H9 (cell line): ENCODE measurements at regions not wholly inside any gene's neighbourhood (a gene's known extent, or its start where the extent isn't known, plus 50 kb on each side); places are given as distances from the start of the nearest gene placed in this dataset.

ENCODE experiments used
- DNase-seq: peaks from one replicate; pipeline ENCODE4 v3.0.0-alpha.2; 2017
- H2AFZ ChIP-seq: one replicate; pipeline ENCODE4 v1.6.1; 2013; ENCODE audit warnings: mild to moderate bottlenecking, low read length, control low read depth, moderate library complexity
- H2AK5ac ChIP-seq: 2 replicates; pipeline ENCODE4 v1.6.1; 2013; ENCODE audit warnings: low read length, control low read depth, mixed read lengths; ENCODE audit not compliant: insufficient read length
- H2BK120ac ChIP-seq: one replicate; pipeline ENCODE4 v1.6.1; 2013; ENCODE audit warnings: low read depth, mild to moderate bottlenecking, low read length, control low read depth, inconsistent platforms; ENCODE audit not compliant: poor library complexity, severe bottlenecking
- H2BK12ac ChIP-seq: 2 replicates; pipeline ENCODE4 v1.6.1; 2013; ENCODE audit warnings: low read length, control low read depth, mixed read lengths, low read depth; ENCODE audit not compliant: insufficient read length
- H2BK15ac ChIP-seq: 2 replicates; pipeline ENCODE4 v1.6.1; 2013; ENCODE audit warnings: low read depth, low read length, control low read depth
- H2BK20ac ChIP-seq: one replicate; pipeline ENCODE4 v1.6.1; 2013; ENCODE audit warnings: low read depth, mild to moderate bottlenecking, low read length, control low read depth, inconsistent platforms; ENCODE audit not compliant: poor library complexity, severe bottlenecking
- H2BK5ac ChIP-seq: 2 replicates; pipeline ENCODE4 v1.6.1; 2013; ENCODE audit warnings: low read length, control low read depth, mixed read lengths; ENCODE audit not compliant: insufficient read length
- H3K14ac ChIP-seq: 2 replicates; pipeline ENCODE4 v1.6.1; 2013; ENCODE audit warnings: low read length, control low read depth; ENCODE audit not compliant: insufficient read depth
- H3K18ac ChIP-seq: 2 replicates; pipeline ENCODE4 v1.6.1; 2013; ENCODE audit warnings: low read depth, mild to moderate bottlenecking, mixed read lengths, low read length, control low read depth; ENCODE audit not compliant: insufficient read length
- H3K23ac ChIP-seq: 2 replicates; pipeline ENCODE4 v1.6.1; 2013; ENCODE audit warnings: low read length, control low read depth, mixed read lengths, low read depth; ENCODE audit not compliant: insufficient read length
- H3K23me2 ChIP-seq: 2 replicates; pipeline ENCODE4 v1.6.1; 2013; ENCODE audit warnings: low read depth, mild to moderate bottlenecking, mixed read lengths, low read length, control low read depth; ENCODE audit not compliant: insufficient read length, poor library complexity, severe bottlenecking
- H3K27ac ChIP-seq: 2 replicates; pipeline ENCODE4 v1.5.1; 2013; ENCODE audit warnings: low read length, control low read depth, mixed read lengths, low read depth; ENCODE audit not compliant: insufficient read length
- H3K27me3 ChIP-seq: 2 replicates; pipeline ENCODE4 v1.6.1; 2013; ENCODE audit warnings: low read length, control low read depth, inconsistent platforms; ENCODE audit not compliant: insufficient read depth
- H3K4ac ChIP-seq: 2 replicates; pipeline ENCODE4 v1.6.1; 2013; ENCODE audit warnings: low read depth, mild to moderate bottlenecking, control low read depth, inconsistent platforms, low read length, moderate library complexity
- H3K4me1 ChIP-seq: 2 replicates; pipeline ENCODE4 v1.6.1; 2013; ENCODE audit warnings: low read length, control low read depth, inconsistent platforms; ENCODE audit not compliant: insufficient read depth
- H3K4me2 ChIP-seq: 2 replicates; pipeline ENCODE4 v1.6.1; 2013; ENCODE audit warnings: low read length, control low read depth, mixed read lengths; ENCODE audit not compliant: insufficient read length, insufficient read depth
- H3K56ac ChIP-seq: 2 replicates; pipeline ENCODE4 v1.6.1; 2013; ENCODE audit warnings: low read depth, mild to moderate bottlenecking, mixed read lengths, low read length, control low read depth; ENCODE audit not compliant: insufficient read length
- H3K79me1 ChIP-seq: 2 replicates; pipeline ENCODE4 v1.6.1; 2013; ENCODE audit warnings: low read depth, mild to moderate bottlenecking, moderate library complexity, low read length, control low read depth, inconsistent platforms; ENCODE audit not compliant: insufficient read depth, poor library complexity, severe bottlenecking
- H3K79me2 ChIP-seq: 2 replicates; pipeline ENCODE4 v1.6.1; 2013; ENCODE audit warnings: low read length, control low read depth, inconsistent platforms; ENCODE audit not compliant: insufficient read depth
- H3K9ac ChIP-seq: 2 replicates; pipeline ENCODE4 v1.6.1; 2013; ENCODE audit warnings: low read length, control low read depth, mixed read lengths; ENCODE audit not compliant: insufficient read length; ENCODE audit errors: extremely low read depth
- H3K9me3 ChIP-seq: one replicate; pipeline ENCODE4 v1.6.1; 2013; ENCODE audit warnings: low read depth, low read length, inconsistent platforms; ENCODE audit not compliant: control insufficient read depth
- H3T11ph ChIP-seq: one replicate; pipeline ENCODE4 v1.6.1; 2013; ENCODE audit warnings: mild to moderate bottlenecking, low read length, control low read depth, inconsistent platforms
- H4K20me1 ChIP-seq: one replicate; pipeline ENCODE4 v1.6.1; 2013; ENCODE audit not compliant: control insufficient read depth, insufficient read length, insufficient read depth
- H4K5ac ChIP-seq: 2 replicates; pipeline ENCODE4 v1.6.1; 2013; ENCODE audit warnings: low read depth, mild to moderate bottlenecking, mixed read lengths, low read length, control low read depth; ENCODE audit not compliant: insufficient read length
- H4K8ac ChIP-seq: replicated peaks from 2 replicates; pipeline ENCODE4 v1.6.1; 2013; ENCODE audit warnings: low read length, control low read depth, mixed read lengths, low read depth; ENCODE audit not compliant: insufficient read length
- H4K91ac ChIP-seq: 2 replicates; pipeline ENCODE4 v1.6.1; 2013; ENCODE audit warnings: low read depth, mild to moderate bottlenecking, moderate library complexity, mixed read lengths, low read length, control low read depth; ENCODE audit not compliant: insufficient read length
- H3K27ac Mint-ChIP-seq, 3 experiments: 2 replicates in 2 of 3; 3 replicates in 1 of 3; pipeline ENCODE4 v1.8.0; 2020 to 2021; ENCODE audit warnings: mixed read lengths in 3 of 3, mild to moderate bottlenecking in 1 of 3, moderate library complexity in 1 of 3
- H3K27me3 Mint-ChIP-seq: 2 replicates; pipeline ENCODE4 v1.8.0; 2021; ENCODE audit warnings: low read depth, mild to moderate bottlenecking, moderate library complexity, mixed read lengths
- H3K36me3 Mint-ChIP-seq, 3 experiments: 2 replicates in 2 of 3; 3 replicates in 1 of 3; pipeline ENCODE4 v1.8.0; 2020 to 2021; ENCODE audit warnings: low read depth in 3 of 3, mixed read lengths in 3 of 3; ENCODE audit not compliant: insufficient read depth in 1 of 3
- H3K4me1 Mint-ChIP-seq, 2 experiments: 2 replicates each; pipeline ENCODE4 v1.8.0; 2020; ENCODE audit warnings: mixed read lengths in 2 of 2
- H3K4me3 Mint-ChIP-seq, 2 experiments: 2 replicates in 1 of 2; 3 replicates in 1 of 2; pipeline ENCODE4 v1.8.0; 2020 to 2021; ENCODE audit warnings: mild to moderate bottlenecking in 2 of 2, mixed read lengths in 2 of 2, moderate library complexity in 1 of 2
- H3K9me3 Mint-ChIP-seq, 2 experiments: 2 replicates in 1 of 2; 3 replicates in 1 of 2; pipeline ENCODE4 v1.8.0; 2020; ENCODE audit warnings: mild to moderate bottlenecking in 2 of 2, mixed read lengths in 2 of 2, moderate library complexity in 1 of 2
- CTCF ChIP-seq: fragments of 200-600 bp; sonication (generic); conservative IDR thresholded peaks from 3 replicates; pipeline ENCODE4 v1.8.0; 2021; ENCODE audit warnings: antibody characterized with exemption, mild to moderate bottlenecking
- WGBS: extraction: QIAGEN DNeasy Blood & Tissue Kit; methylation state at CpG from one replicate; pipeline ENCODE4 v1.1.7; 2013; ENCODE audit warnings: missing lambda C conversion rate, low lambda C conversion rate, mixed read lengths; ENCODE audit not compliant: insufficient read length; ENCODE audit errors: extremely low coverage; 5-methylcytosine and 5-hydroxymethylcytosine counted together

GRCh38 chr4:188955066-188955465, 815.8 kb downstream of the TRIML1 start:
- Histone ChIP-seq H2BK15ac (no peak overlapping the region), H3K9me3 (no peaks in the 10 kb centered on the region), H3K27ac (no peak overlapping the region), H3T11ph (no peak overlapping the region), H3K9ac (no peak overlapping the region), H3K4ac (no peak overlapping the region), H3K18ac (no peak overlapping the region), H4K20me1 (no peaks in the 10 kb centered on the region), H3K4me2 (no peak overlapping the region), H3K27me3 (no peaks in the 10 kb centered on the region), H2BK12ac (no peak overlapping the region), H3K79me1 (no peaks in the 10 kb centered on the region), H3K23ac (no peak overlapping the region), H4K5ac (no peak overlapping the region), H2BK20ac (no peak overlapping the region), H3K23me2 (no peaks in the 10 kb centered on the region), H4K8ac (no peak overlapping the region), H3K4me1 (no peaks in the 10 kb centered on the region), H2BK120ac (no peak overlapping the region), H2BK5ac (no peak overlapping the region), H2AFZ (no peak overlapping the region), H2AK5ac (no peak overlapping the region), H3K79me2 (no peaks in the 10 kb centered on the region), H4K91ac (no peak overlapping the region), H3K56ac (no peak overlapping the region), H3K14ac (no peak overlapping the region)
- no peak for DNase-seq
- no peaks in the 10 kb centered on the region for H3K27me3 Mint-ChIP-seq
- H3K4me3 Mint-ChIP-seq = no peak overlapping the region; a peak in 1 of 5 replicates
- peaks cover 0 to 10% of the 10 kb centered on the region in 2 experiments; a peak in 1 of 4 replicates for H3K4me1 Mint-ChIP-seq
- H3K36me3 Mint-ChIP-seq = peaks cover 0 to 1% (median 0%) of the 10 kb centered on the region in 3 experiments; a peak in 1 of 7 replicates
- WGBS = no CpG with 5 or more reads among the region's 2 CpGs
- no peak for TF ChIP-seq CTCF
- no peak overlapping the region for H3K27ac Mint-ChIP-seq
- H3K9me3 Mint-ChIP-seq = no peaks in the 10 kb centered on the region; a peak in 1 of 5 replicates
